ENCODE measurements at regions not wholly inside any gene's neighbourhood (a gene's known extent, or its start where the extent isn't known, plus 50 kb on each side); places are given as distances from the start of the nearest gene placed in this dataset.

DNA sequence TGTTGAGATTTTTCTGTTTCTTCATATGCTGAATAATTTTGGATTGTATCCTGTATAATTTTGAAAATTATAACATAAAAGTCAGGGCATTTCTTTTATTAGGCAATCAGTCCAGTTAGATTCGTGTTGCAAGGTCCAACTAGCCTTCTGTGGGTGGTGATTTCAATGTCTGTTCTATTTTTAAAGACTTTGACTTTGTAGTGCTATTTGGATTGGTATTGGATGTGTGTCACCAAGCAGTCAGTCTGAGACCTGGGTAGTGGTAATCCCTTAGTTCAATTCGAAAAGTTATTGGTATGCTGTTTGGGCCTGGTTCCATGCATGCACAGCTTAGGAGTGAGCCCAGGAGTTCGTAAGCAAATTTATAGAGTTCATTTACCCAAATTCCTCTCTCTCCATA lies 82.2 kb downstream of the EPDR1 start:
- H3K27ac Mint-ChIP-seq = no peak overlapping the region
- H3K9me3 Mint-ChIP-seq = no peaks in the 10 kb centered on the region
- CTCF ChIA-PET = no interaction called here
- H3K27me3 Mint-ChIP-seq (ENCODE audit: low read depth) = peaks cover 8% of the 10 kb centered on the region
- DNase-seq = no peak
- no peaks in the 10 kb centered on the region for H3K4me1 Mint-ChIP-seq (ENCODE audit: low read depth)
- H3K4me3 Mint-ChIP-seq = no peak overlapping the region
- intact Hi-C loops (cut with micrococcal nuclease) = no loop called here
- no peaks in the 10 kb centered on the region for H3K36me3 Mint-ChIP-seq (ENCODE audit: low read depth)

- CTCF ChIA-PET = interaction anchor here (1.2 kb wide), 1 partner anchor 20 kb away, joined by 4 read pairs; no protein-coding TSS in a partner anchor
- DNase-seq = no peak
- H3K36me3 Mint-ChIP-seq (ENCODE audit: low read depth) = no peaks in the 10 kb centered on the region
- intact Hi-C loops (cut with micrococcal nuclease) = no loop called here
- H3K4me1 Mint-ChIP-seq (ENCODE audit: low read depth) = no peaks in the 10 kb centered on the region
- H3K4me3 Mint-ChIP-seq = no peak overlapping the region
- no peak overlapping the region for H3K27ac Mint-ChIP-seq
- H3K9me3 Mint-ChIP-seq = peaks cover 5% of the 10 kb centered on the region
- peaks cover 3% of the 10 kb centered on the region for H3K27me3 Mint-ChIP-seq (ENCODE audit: low read depth)
Measured at GRCh38 chr7:38006559-38006958, 86.1 kb downstream of the EPDR1 start.

DNA sequence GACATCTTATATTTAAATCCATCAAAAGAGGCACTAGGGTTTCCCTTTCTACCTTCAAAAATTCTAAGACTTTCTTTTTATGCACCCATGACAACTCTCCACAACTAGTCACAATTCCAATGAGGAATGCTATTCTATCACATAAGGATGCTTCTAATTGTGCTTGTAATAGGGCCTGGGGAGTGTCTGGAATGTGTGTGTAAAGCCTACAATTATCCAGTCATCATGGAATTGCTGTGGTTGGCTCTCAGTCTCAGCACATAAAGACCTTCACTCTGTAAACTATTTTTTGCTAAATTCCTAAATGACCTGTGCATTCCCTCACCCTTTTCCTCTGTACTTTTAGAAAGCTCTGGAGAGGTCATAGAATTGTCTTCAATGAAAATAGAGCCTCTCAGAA lies 86.7 kb downstream of the EPDR1 start:
- Mint-ChIP-seq H3K4me1 (ENCODE audit: low read depth) (no peaks in the 10 kb centered on the region), H3K4me3 (no peak overlapping the region), H3K27ac (no peak overlapping the region), H3K9me3 (peaks cover 5% of the 10 kb centered on the region), H3K36me3 (ENCODE audit: low read depth) (no peaks in the 10 kb centered on the region), H3K27me3 (ENCODE audit: low read depth) (peaks cover 3% of the 10 kb centered on the region)
- no peak for DNase-seq
- intact Hi-C loops (cut with micrococcal nuclease) = no loop called here
- CTCF ChIA-PET = no interaction called here

DNA sequence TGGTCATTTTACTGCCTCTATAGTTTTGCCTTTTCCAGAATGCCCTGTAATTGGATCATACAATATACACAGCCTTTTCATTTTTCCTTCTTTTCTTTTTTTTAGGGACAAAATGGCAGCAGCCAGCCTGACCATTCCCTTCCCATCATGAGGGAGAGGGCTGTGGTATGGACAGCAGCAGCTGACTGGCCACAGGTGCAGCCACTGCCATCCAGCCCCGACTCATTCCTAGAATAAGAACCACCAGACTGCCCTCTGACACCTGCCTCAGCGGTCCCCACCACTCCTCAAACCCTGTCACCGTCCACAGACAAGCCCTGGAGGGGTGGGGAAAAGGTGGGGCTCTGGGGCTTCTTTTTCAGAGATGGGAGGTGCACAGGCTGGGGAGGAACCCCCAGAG lies 92.8 kb downstream of the EPDR1 start:
- Mint-ChIP-seq H3K4me3 (no peak overlapping the region), H3K36me3 (ENCODE audit: low read depth) (no peaks in the 10 kb centered on the region), H3K27ac (no peak overlapping the region), H3K4me1 (ENCODE audit: low read depth) (no peaks in the 10 kb centered on the region), H3K9me3 (peaks cover 5% of the 10 kb centered on the region), H3K27me3 (ENCODE audit: low read depth) (peaks cover 13% of the 10 kb centered on the region)
- DNase-seq = no peak
- intact Hi-C loops (cut with micrococcal nuclease) = no loop called here
- CTCF ChIA-PET = no interaction called here

- Mint-ChIP-seq H3K27ac (no peak overlapping the region), H3K4me3 (no peak overlapping the region), H3K4me1 (ENCODE audit: low read depth) (no peaks in the 10 kb centered on the region), H3K36me3 (ENCODE audit: low read depth) (no peaks in the 10 kb centered on the region), H3K9me3 (no peaks in the 10 kb centered on the region), H3K27me3 (ENCODE audit: low read depth) (peaks cover 16% of the 10 kb centered on the region)
- CTCF ChIA-PET = no interaction called here
- DNase-seq = no peak
- intact Hi-C loops (cut with micrococcal nuclease) = no loop called here
Measured at GRCh38 chr7:38016567-38016966, 96.1 kb downstream of the EPDR1 start.

- Mint-ChIP-seq H3K27ac (no peak overlapping the region), H3K9me3 (no peaks in the 10 kb centered on the region), H3K4me1 (ENCODE audit: low read depth) (no peaks in the 10 kb centered on the region), H3K4me3 (no peak overlapping the region), H3K36me3 (ENCODE audit: low read depth) (no peaks in the 10 kb centered on the region), H3K27me3 (ENCODE audit: low read depth) (peaks cover 16% of the 10 kb centered on the region)
- DNase-seq = no peak
- intact Hi-C loops (cut with micrococcal nuclease) = no loop called here
- CTCF ChIA-PET = no interaction called here
Measured at GRCh38 chr7:38017320-38017719, 96.9 kb downstream of the EPDR1 start.

- no peaks in the 10 kb centered on the region for H3K9me3 Mint-ChIP-seq
- H3K27ac Mint-ChIP-seq = no peak overlapping the region
- no peaks in the 10 kb centered on the region for H3K36me3 Mint-ChIP-seq (ENCODE audit: low read depth)
- intact Hi-C loops (cut with micrococcal nuclease) = no loop called here
- H3K4me1 Mint-ChIP-seq (ENCODE audit: low read depth) = no peaks in the 10 kb centered on the region
- H3K4me3 Mint-ChIP-seq = no peak overlapping the region
- peaks cover 16% of the 10 kb centered on the region for H3K27me3 Mint-ChIP-seq (ENCODE audit: low read depth)
- CTCF ChIA-PET = no interaction called here
- DNase-seq = no peak
Measured at GRCh38 chr7:38020121-38020785, 99.8 kb downstream of the EPDR1 start.

DNA sequence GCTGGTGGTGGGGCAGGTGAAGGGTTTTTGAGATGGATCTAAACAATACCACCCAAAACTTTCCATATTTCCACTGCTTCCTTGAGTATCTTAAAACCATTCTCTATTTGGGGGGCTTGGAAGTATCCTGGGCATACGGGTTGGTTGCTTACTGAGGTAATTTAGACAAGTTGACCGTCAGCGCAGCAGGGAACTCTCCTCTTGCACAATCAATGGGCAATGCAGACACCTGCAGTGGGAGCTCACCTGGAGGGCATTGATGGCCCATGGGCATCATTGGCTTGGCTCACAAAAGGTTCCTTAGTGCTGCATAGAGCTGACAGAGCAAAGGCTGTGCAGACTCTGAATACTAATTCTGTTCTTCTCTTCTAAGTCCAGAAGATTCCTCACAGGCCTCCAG lies 101.5 kb downstream of the EPDR1 start:
- intact Hi-C loops (cut with micrococcal nuclease) = no loop called here
- Mint-ChIP-seq H3K9me3 (no peaks in the 10 kb centered on the region), H3K4me1 (ENCODE audit: low read depth) (no peaks in the 10 kb centered on the region), H3K4me3 (no peak overlapping the region), H3K27ac (no peak overlapping the region), H3K36me3 (ENCODE audit: low read depth) (no peaks in the 10 kb centered on the region), H3K27me3 (ENCODE audit: low read depth) (peaks cover 13% of the 10 kb centered on the region)
- CTCF ChIA-PET = no interaction called here
- no peak for DNase-seq

DNA sequence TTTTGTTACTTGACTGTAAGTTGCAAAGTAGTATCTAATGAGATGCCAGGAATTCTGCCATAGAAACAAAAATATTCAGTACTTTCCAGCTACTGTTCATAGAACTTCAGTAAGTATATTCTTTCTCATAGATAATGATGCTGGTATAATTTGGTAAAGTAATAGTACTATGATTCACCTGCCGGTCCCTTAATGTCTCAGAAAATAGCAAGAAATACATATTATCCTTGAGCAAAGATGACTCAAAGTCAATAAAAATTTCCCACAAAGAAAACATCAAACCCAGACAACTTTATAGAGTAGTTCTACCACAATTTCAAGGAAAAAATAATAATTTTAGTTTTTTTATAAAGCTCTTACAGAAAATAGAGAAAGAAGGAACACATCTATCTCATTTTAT lies 105.4 kb downstream of the EPDR1 start:
- no peaks in the 10 kb centered on the region for H3K27me3 Mint-ChIP-seq (ENCODE audit: low read depth)
- no peaks in the 10 kb centered on the region for H3K4me1 Mint-ChIP-seq (ENCODE audit: low read depth)
- no peaks in the 10 kb centered on the region for H3K36me3 Mint-ChIP-seq (ENCODE audit: low read depth)
- H3K9me3 Mint-ChIP-seq = no peaks in the 10 kb centered on the region
- intact Hi-C loops (cut with micrococcal nuclease) = no loop called here
- CTCF ChIA-PET = interaction anchor here (1.4 kb wide), 1 partner anchor 20 kb away, joined by 4 read pairs; no protein-coding TSS in a partner anchor
- H3K27ac Mint-ChIP-seq = no peak overlapping the region
- no peak for DNase-seq
- H3K4me3 Mint-ChIP-seq = no peak overlapping the region

GRCh38 chr7:38027884-38028455 lies 107.5 kb downstream of the EPDR1 start:
- H3K27me3 Mint-ChIP-seq (ENCODE audit: low read depth) = no peaks in the 10 kb centered on the region
- no peak overlapping the region for H3K4me3 Mint-ChIP-seq
- H3K36me3 Mint-ChIP-seq (ENCODE audit: low read depth) = no peaks in the 10 kb centered on the region
- no peak overlapping the region for H3K27ac Mint-ChIP-seq
- intact Hi-C loops (cut with micrococcal nuclease) = no loop called here
- no peaks in the 10 kb centered on the region for H3K9me3 Mint-ChIP-seq
- CTCF ChIA-PET = no interaction called here
- no peaks in the 10 kb centered on the region for H3K4me1 Mint-ChIP-seq (ENCODE audit: low read depth)
- DNase-seq = no peak

DNA sequence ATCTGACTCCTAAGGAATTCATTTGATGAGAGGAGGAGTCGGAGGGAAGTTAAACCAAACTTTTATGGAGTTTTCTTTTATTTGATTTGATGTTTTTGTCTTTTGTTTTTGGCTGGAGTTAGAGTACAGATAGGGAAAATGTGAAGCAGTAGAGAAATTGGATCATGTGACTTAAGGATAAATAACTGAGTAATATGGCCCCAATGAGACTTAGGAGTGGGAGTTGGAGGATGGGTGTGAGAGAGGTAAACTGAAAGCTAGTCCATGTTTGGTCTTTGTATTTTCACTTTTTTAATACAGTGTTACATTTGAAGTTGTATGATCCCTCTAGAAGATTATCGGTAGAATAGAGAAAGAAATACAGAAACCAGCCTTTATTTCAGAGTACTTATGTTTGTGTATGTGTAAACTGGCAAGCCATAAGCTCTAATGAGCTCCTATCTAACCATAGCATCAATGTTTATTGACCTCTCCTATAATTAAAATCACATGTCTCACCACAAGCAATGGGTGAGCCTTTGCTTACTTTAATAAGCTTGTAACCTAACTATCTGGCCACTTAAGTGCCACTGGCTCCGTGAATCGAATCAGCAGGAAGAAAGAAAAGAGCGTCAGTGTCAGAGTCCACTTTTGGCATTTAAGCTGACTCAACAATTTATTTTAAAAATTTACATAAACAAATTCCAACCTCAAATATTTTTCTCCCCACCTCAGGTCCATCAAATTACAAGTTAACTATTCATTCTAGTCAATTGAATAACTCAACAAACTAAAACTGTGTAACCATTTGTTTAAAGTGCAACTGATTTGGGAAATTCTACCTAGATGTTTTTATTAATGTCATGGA lies 113.8 kb downstream of the EPDR1 start:
- CTCF ChIA-PET = interaction anchor here (0.6 to 0.7 kb wide), 2 partner anchors 128 to 521 kb away, joined by 4 to 6 read pairs; no protein-coding TSS in a partner anchor
- Mint-ChIP-seq H3K36me3 (ENCODE audit: low read depth) (no peaks in the 10 kb centered on the region), H3K27me3 (ENCODE audit: low read depth) (peaks cover 7% of the 10 kb centered on the region), H3K27ac (no peak overlapping the region), H3K4me1 (ENCODE audit: low read depth) (no peaks in the 10 kb centered on the region), H3K4me3 (no peak overlapping the region), H3K9me3 (peaks cover 2% of the 10 kb centered on the region)
- no peak for DNase-seq
- intact Hi-C loops (cut with micrococcal nuclease) = no loop called here

GRCh38 chr7:38040831-38041230 lies 120.4 kb downstream of the EPDR1 start:
- peaks cover 2% of the 10 kb centered on the region for H3K9me3 Mint-ChIP-seq
- H3K36me3 Mint-ChIP-seq (ENCODE audit: low read depth) = no peaks in the 10 kb centered on the region
- no peak for DNase-seq
- no peak overlapping the region for H3K27ac Mint-ChIP-seq
- CTCF ChIA-PET = interaction anchor here (0.6 kb wide), 2 partner anchors 151 to 1055 kb away, joined by 3 read pairs; no protein-coding TSS in a partner anchor
- no peak overlapping the region for H3K4me3 Mint-ChIP-seq
- H3K27me3 Mint-ChIP-seq (ENCODE audit: low read depth) = peaks cover 2% of the 10 kb centered on the region
- H3K4me1 Mint-ChIP-seq (ENCODE audit: low read depth) = no peaks in the 10 kb centered on the region
- intact Hi-C loops (cut with micrococcal nuclease) = no loop called here

DNA sequence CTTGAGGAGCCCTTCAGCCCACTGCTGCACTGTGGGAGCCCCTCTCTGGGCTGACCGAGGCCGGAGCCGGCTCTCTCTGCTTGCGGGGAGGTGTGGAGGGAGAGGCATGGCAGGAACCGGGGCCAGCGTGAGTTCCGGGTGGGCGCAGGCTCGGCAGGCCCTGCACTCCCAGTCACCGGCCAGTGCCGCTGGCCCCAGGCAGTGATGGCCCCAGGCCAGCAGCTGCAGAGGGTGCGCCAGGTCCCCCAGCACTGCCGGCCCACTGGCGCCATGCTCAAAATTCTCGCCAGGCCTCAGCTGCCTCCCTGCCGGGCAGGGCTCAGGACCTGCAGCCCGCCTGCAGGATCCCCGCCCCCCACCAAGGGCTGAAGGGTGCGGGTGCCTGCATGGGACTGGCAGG lies 128.4 kb upstream of the STARD3NL start:
- CTCF ChIA-PET = no interaction called here
- no peak for DNase-seq
- Mint-ChIP-seq H3K36me3 (ENCODE audit: low read depth) (no peaks in the 10 kb centered on the region), H3K9me3 (peaks cover 3% of the 10 kb centered on the region), H3K4me3 (no peak overlapping the region), H3K4me1 (ENCODE audit: low read depth) (no peaks in the 10 kb centered on the region), H3K27me3 (ENCODE audit: low read depth) (peaks cover 13% of the 10 kb centered on the region), H3K27ac (no peak overlapping the region)
- intact Hi-C loops (cut with micrococcal nuclease) = no loop called here

Measured in activated naive CD4-positive, alpha-beta T cell treated with anti-CD3 and anti-CD28 coated beads for 36 hours (primary cell).